Fibroblast of peridontal ligament (primary cell): ENCODE measurements at regions not wholly inside any gene's neighbourhood (a gene's known extent, or its start where the extent isn't known, plus 50 kb on each side); places are given as distances from the start of the nearest gene placed in this dataset.
A peak's percentile ranks its signal among the peaks of the same experiment; 100 is the strongest.

Experiments used
- DNase-seq: peaks from one replicate; pipeline ENCODE4 v3.0.0-alpha.2; 2010; ENCODE audit errors: extremely low read depth

DNA sequence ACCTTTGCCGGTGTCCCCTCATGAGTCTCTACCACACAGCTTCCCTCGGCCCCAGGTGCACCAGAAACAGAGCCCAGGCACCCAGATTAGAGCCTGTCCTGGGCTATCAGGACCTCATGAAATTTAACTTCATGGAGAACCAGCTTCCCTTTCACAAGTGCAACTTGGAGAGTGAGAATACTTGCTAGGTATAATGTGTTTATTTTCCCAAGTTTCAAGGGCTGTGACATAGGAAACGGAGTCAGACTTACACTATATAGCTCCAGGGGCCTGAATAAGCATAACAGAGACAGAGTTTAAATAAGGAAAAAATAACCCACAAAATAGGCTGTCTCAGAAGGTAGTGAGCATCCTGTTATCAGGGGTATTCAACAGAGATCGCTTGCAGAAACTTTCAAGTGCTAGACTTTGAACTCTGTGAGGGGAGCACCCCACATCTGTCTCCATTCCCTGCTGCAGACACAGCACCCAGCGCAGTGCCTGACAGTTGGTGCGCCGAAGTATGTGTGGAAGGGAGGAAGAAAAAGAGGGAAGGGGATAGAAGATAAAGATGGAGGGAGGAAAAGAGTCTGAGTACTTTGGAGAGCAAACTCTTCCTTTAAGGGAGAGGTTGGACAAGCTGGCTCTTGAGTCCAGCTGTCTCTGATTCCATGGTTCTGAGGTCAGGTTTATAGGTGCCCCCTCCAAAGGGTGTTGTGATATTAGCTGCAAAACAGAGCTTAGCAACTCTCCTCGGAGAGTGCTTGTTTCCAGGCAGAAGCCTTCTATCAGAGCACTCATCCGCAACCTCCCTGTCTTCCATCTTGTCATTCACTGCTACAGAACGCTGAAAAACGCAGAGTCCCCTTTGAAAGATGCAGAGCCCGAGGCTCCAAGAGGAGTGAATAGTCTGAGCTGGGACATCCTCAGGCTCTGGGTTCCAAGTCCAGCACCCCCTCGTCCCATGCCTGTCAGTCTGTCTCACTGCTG lies 84.8 kb downstream of the CPN2 start:
- no peak for DNase-seq

GRCh38 chr3:194267744-194268653 lies 83.1 kb downstream of the CPN2 start:
- no peak for DNase-seq

- DNase-seq, result no peak
Observed at GRCh38 chr3:194268654-194269512, 82.2 kb downstream of the CPN2 start.

DNA sequence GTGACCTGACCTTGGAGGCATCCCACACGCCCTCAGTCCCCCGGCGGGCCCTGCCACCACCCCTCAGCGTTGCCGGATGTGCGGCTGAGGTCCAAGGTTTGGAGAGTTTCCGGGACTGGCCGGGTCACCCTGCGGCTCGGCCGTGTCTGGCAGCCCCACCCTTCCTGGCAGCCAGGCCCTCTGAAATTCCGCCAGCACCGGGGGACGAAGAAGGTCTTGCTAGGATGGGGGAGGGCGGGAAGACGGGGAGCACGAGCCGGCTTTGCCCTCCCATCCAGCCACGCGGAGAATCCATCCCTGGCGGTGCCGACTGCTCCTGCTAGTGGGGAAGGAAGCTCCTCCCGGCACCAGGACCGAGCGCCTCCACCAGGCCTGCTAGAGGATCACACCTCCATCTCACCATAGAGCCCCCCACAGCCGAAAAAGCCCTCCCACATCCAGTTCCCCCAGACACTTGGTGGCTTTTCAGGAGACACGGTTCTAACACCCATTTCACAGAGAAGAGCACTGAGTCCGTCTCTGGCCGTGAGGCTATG lies 81.5 kb downstream of the CPN2 start:
- no peak for DNase-seq

- DNase-seq, result peak; percentile 36
Observed at GRCh38 chr3:194270627-194271459, 80.3 kb downstream of the CPN2 start.

DNA sequence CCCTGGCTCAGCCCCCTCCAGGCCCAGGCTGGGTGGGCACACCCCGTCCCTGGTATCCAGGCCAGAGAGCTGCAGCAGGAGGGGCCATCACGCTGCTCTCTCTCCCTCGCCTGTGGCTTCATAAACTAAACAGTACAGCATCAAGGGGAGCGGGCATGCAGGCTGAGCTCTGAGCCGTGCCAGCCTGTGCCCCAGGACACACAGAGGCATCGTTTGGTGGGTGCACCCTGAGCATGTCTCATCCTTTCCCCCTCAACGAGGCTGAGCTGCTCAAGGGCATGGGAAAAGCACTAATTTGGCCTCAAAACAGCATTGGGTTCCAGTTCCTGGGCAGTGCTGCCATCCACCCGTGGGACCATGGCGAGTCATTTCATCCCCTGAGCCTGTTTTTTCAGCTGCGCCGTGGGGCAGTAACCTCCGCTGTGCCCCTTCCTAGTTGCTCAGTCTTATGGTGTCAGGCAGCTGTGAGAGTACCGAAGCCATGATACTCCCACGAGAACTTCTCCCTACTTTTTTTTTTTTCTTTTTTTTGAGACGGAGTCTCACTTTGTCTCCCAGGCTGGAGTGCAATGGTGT lies 79.6 kb downstream of the CPN2 start:
- no peak for DNase-seq

DNA sequence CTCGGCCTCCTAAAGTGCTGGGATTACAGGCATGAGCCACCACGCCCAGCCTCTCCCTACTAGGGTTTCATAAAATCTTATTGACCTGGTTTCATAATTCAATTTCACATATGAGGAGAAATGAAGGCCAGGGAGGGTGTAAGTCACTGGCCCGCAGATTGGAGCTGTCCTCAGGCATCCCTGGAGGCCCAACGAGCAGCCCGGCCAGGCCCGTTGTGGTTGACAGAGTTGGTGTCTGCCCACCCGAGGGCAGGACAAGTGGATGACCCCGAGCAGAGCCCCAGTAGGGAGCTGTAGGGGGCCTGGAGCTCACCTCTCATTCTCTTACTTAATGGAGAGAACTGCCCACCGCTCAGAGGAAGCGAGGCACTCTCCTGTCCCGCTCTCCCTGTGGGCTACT lies 78.9 kb downstream of the CPN2 start:
- DNase-seq, result no peak

DNA sequence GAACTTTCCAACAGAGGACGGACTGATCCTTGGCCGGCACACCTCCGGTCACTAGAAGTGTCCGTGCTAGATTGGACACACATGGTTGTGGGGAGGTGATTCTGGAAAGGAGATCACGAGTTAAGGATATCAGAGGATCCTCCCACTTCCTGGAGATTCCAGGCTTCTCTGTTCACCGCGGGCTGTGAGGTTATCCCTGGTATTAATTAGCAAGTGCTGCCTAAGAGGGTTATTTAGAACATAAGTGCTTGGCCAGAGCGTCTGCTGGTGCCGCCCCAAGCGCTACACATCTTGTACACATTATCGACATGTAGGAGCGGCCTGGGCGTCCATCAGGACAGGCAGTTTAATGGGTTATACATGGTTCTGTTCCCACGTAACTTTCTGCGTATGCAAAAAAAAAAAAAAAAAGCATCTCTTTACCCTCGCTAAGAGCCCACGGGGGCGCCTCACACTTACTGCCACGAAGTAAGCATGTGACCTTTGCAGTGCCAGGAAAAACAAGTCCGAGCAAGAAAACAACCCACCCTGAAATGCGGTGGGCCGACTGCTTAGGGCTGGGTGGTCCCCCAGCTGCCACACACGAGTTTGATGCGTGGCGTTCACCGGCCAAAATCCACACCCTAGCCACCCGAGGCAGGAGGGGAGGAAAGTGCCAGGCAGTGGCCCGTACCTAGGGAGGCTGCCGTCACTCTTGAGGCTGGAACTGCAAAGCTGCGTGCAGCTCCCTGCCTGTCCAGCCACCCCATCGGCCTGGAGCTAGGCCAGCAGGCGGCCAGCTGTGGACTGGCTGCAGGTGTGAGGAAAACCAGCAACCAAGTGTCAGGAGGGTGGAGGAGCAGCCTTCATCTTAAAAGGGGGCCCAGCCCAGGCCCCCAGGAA lies 78.0 kb downstream of the CPN2 start:
- DNase-seq, result no peak

GRCh38 chr3:194273743-194274310 lies 77.3 kb downstream of the CPN2 start:
- DNase-seq, result no peak

DNA sequence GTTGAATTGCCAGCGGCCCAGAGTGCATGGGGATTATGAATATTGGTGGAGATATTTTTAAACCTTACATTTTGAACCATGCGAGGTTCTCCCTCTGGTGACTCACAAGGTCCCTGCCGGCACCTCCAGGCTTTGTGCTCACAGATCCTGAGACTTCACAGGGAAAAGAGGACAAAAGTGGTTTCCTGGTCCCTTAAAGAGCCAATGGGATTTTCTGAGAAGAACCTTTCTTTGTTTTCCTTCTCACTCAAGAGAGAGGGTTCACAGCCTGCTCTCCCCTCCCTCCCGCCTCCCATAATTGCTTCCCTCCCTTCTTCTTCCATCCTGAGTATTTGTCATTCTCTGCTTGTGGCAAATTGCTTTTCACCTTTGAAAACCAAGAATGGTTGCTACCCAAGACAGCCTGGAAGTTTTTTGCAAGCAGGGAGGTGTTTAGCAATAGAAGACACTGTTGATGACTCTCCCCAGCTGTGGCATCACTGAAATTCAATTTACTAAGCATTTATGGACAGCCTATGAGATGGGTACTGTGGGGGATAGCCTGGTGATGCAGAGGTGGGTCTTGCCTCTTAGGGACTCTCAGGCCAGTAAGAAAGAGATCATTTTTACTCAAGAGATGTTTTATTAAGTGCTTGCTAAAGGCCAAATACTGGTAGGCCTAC lies 76.6 kb downstream of the CPN2 start:
- DNase-seq, result no peak

GRCh38 chr3:194275291-194275690 lies 75.8 kb downstream of the CPN2 start:
- no peak for DNase-seq

GRCh38 chr3:194275721-194276120 lies 75.4 kb downstream of the CPN2 start:
- DNase-seq, result no peak

DNA sequence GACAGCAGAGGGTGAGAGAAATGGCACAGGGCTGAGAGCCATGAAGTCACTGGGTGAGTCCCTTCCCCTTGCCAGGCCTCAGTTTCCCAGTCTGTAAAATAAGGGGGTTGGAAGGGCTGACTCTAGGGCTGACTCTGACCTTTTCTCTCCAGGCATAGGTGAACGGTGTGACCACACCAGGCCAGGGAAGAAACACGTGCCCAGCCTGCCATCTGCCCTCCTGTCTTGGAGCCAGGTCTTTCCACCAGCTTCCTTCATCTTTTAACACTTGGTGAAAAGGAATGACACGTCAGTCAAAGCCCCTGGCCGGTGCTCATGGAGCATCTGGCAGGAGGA lies 74.4 kb downstream of the CPN2 start:
- DNase-seq, result no peak

DNA sequence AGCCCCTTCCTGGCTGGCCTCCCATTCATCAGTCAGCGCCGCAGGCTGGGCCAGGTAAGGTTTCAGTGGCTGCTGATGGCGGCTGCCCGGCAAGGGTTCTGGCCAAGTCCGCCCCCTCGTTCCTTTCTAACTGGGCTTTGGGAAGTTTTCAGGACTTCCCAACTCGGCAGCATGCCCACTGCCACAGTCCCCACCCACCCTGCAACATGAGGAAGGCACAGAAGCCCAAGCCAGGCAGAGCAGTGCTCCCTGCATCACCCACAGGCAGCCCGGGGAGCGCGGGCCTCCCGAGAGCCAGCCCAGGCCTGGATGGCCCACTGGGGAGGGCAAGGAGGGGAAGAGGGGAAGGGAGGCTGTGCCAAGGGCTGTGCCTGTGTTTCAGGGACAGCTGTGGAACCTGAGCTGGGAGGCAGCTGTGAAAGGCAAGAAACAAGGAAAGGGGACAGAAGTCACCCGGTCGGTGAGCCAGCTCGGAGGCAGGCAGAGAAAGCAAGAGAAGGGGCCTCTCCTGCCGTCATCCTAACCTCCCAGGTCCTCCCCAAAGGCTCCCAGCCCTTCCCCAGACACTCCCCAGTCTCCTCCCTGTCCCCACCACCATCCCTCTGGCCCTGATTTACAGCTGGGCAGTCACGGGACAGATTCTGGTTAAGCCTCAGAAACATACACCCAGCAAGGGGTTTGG lies 73.9 kb downstream of the CPN2 start:
- peak; percentile 57 for DNase-seq

- DNase-seq, result peak; percentile 79
Observed at GRCh38 chr3:194277786-194278130, 73.4 kb downstream of the CPN2 start.

DNA sequence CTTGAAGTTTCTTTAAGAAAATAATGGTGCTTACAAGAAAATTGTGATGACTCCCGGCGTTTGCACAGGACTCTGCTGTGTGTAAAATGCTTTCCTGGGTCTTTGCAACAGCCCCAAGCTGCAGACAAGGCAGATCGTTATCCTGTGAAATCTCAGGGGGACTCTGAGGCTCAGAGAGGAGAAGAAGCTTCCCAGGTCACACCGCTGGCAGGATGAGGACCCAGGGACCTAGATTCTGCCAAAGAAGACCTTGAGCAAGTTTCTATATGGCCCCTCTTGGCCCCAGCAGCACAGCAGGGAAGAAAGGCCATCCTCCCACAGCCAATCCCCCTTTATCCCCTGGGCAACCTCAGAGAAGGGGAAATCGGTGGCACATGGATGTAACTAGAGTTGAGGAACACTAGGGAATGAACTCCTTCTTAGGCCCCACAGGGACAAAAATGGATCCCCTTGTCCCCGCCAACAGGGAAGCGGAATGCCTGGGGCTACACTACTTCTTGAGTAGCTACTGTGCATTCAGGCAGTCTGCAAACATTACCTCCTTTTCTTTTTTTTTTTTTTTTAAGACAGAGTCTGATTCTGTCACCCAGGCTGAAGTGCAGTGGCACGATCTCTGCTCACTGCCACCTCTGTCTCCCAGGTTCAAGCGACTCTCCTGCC lies 72.8 kb downstream of the CPN2 start:
- DNase-seq, result no peak

DNA sequence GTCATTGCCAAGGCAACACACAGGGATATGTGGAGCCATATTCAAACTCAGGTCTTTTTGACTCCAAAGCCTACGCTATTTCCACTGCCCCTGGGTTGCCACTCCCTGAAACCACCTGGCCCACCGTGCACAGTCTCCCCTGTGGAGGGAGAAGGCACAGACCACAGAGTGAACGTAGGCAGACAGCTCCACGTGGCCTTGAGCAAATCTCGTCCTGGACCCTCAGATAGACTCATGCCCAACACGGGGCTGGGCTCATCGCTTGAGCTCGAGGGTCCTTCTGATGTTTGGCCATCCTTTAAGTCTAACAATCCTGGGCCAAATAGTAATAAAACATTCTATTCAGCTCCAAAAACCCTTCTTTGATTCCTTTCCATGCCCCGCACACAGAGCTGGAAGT lies 72.0 kb downstream of the CPN2 start:
- DNase-seq, result no peak
